ENCODE measurements at regions not wholly inside any gene's neighbourhood (a gene's known extent, or its start where the extent isn't known, plus 50 kb on each side); places are given as distances from the start of the nearest gene placed in this dataset.

DNA sequence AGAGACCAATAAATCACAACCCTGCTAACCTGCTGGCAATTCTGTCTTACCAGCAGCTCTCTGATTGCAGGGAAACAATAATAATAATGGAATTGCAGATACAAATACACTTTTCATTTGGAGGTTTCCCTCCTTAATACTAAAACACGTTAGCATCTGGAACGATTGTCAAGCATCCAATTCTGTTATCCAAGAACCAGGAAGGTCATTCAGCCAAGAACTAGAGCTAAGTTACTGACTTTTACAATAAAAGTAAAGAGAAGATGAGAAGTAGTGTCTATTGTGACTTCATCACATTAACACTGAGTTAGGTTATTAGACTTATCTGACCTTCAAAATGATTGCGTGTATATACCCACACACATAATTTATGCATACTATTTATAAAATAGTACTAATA, 335.6 kb downstream of the BRINP1 start:
- intact Hi-C loops (cut with micrococcal nuclease; ENCODE audit: unreplicated experiment) (no loop called here), in situ Hi-C loops (cut with HindIII; ENCODE audit: low pct_unique_long_range_greater_than_20kb, low sequenced_read_pairs) (no loop called here)
- ChIA-PET POLR2A (no interaction called here), CTCF (no interaction called here)
- TF ChIP-seq REST (IDR thresholded peaks at IDR 0.05; ENCODE audit: insufficient read depth in 1 of 2, low read depth in 2 of 2, low read length in 1 of 2) (no peak), TCF7L2 (IDR thresholded peaks at IDR 0.05; ENCODE audit: low read depth, low read length) (no peak), SIN3A (IDR thresholded peaks at IDR 0.05; ENCODE audit: borderline replicate concordance, insufficient read depth, low read depth, low read length) (no peak)
- TF ChIP-seq, protein P1, sequence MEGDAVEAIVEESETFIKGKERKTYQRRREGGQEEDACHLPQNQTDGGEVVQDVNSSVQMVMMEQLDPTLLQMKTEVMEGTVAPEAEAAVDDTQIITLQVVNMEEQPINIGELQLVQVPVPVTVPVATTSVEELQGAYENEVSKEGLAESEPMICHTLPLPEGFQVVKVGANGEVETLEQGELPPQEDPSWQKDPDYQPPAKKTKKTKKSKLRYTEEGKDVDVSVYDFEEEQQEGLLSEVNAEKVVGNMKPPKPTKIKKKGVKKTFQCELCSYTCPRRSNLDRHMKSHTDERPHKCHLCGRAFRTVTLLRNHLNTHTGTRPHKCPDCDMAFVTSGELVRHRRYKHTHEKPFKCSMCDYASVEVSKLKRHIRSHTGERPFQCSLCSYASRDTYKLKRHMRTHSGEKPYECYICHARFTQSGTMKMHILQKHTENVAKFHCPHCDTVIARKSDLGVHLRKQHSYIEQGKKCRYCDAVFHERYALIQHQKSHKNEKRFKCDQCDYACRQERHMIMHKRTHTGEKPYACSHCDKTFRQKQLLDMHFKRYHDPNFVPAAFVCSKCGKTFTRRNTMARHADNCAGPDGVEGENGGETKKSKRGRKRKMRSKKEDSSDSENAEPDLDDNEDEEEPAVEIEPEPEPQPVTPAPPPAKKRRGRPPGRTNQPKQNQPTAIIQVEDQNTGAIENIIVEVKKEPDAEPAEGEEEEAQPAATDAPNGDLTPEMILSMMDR (IDR thresholded peaks at IDR 0.05) = no peak
- DNase-seq (ENCODE audit: low read depth, low spot score) (no peak), ATAC-seq (no peak)
- Histone ChIP-seq H3K36me3 (ENCODE audit: control insufficient read depth, insufficient read depth, low read length) (no peaks in the 10 kb centered on the region), H3K27ac (ENCODE audit: low read length) (no peak overlapping the region), H3K4me1 (ENCODE audit: control insufficient read depth, insufficient read depth, low read length) (no peaks in the 10 kb centered on the region), H3K4me3 (ENCODE audit: low read depth in 2 of 2, low read length in 2 of 2) (no peak overlapping the region), H3K9me3 (ENCODE audit: control insufficient read depth, insufficient read depth, low read depth, low read length) (no peaks in the 10 kb centered on the region), H3K27me3 (ENCODE audit: control insufficient read depth, insufficient read depth, low read length) (no peaks in the 10 kb centered on the region)
- BruUV-seq (replicated peaks) = no TSS peak

GRCh38 chr9:119036969-119037368, 332.3 kb downstream of the BRINP1 start:
- H3K27ac ChIP-seq (ENCODE audit: low read length) = no peak overlapping the region
- ChIA-PET CTCF (no interaction called here), POLR2A (no interaction called here)
- ATAC-seq (no peak), DNase-seq (ENCODE audit: low read depth, low spot score) (no peak)
- H3K9me3 ChIP-seq (ENCODE audit: control insufficient read depth, insufficient read depth, low read depth, low read length) = no peaks in the 10 kb centered on the region
- TF ChIP-seq POLR2AphosphoS5 (IDR thresholded peaks at IDR 0.05; ENCODE audit: low read depth, low read length) = no peak
- TF ChIP-seq, protein P1 (IDR thresholded peaks at IDR 0.05) = no peak
- no peak for TF ChIP-seq REST (IDR thresholded peaks at IDR 0.05; ENCODE audit: insufficient read depth in 1 of 2, low read depth in 2 of 2, low read length in 1 of 2)
- intact Hi-C loops (cut with micrococcal nuclease; ENCODE audit: unreplicated experiment) (no loop called here), in situ Hi-C loops (cut with HindIII; ENCODE audit: low pct_unique_long_range_greater_than_20kb, low sequenced_read_pairs) (no loop called here)
- H3K27me3 ChIP-seq (ENCODE audit: control insufficient read depth, insufficient read depth, low read length) = no peaks in the 10 kb centered on the region
- no TSS peak for BruUV-seq (replicated peaks)
- no peak overlapping the region for H3K4me3 ChIP-seq (ENCODE audit: low read depth in 2 of 2, low read length in 2 of 2)
- no peaks in the 10 kb centered on the region for H3K4me1 ChIP-seq (ENCODE audit: control insufficient read depth, insufficient read depth, low read length)
- no peaks in the 10 kb centered on the region for H3K36me3 ChIP-seq (ENCODE audit: control insufficient read depth, insufficient read depth, low read length)

Data from Panc1 (cell line).